ENCODE measurements at regions not wholly inside any gene's neighbourhood (a gene's known extent, or its start where the extent isn't known, plus 50 kb on each side); places are given as distances from the start of the nearest gene placed in this dataset.

DNA sequence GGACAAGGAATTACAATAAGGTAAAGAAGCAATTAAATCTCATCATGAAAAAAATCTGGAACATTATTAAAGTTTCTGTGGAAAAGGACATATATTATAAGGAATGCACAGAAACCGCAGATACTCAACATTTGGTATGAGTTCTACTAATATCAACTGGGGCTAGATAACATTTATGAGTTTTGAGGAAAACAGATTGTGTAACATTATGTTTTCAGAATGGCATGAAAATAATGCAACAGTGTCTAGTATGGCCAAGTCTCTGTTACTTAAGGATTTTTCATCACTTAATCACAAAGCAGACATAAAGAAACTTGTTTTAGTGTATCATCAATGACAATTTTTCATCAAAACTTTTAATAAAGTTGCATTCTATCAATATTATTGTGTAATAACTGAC is 785.0 kb downstream of the GLUD2 start:
- TF ChIP-seq, protein P1, sequence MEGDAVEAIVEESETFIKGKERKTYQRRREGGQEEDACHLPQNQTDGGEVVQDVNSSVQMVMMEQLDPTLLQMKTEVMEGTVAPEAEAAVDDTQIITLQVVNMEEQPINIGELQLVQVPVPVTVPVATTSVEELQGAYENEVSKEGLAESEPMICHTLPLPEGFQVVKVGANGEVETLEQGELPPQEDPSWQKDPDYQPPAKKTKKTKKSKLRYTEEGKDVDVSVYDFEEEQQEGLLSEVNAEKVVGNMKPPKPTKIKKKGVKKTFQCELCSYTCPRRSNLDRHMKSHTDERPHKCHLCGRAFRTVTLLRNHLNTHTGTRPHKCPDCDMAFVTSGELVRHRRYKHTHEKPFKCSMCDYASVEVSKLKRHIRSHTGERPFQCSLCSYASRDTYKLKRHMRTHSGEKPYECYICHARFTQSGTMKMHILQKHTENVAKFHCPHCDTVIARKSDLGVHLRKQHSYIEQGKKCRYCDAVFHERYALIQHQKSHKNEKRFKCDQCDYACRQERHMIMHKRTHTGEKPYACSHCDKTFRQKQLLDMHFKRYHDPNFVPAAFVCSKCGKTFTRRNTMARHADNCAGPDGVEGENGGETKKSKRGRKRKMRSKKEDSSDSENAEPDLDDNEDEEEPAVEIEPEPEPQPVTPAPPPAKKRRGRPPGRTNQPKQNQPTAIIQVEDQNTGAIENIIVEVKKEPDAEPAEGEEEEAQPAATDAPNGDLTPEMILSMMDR (conservative IDR thresholded peaks at IDR 0.05 in 1 of 2, IDR thresholded peaks at IDR 0.05 in 1 of 2; ENCODE audit: extremely low read depth in 1 of 2, insufficient read depth in 1 of 2, low read depth in 1 of 2, low read length in 2 of 2): no peak
- TF ChIP-seq EZH2 (IDR thresholded peaks at IDR 0.05; ENCODE audit: borderline replicate concordance, low read length): no peak

All from mammary epithelial cell (primary cell).